Keratinocyte (primary cell): ENCODE measurements at regions not wholly inside any gene's neighbourhood (a gene's known extent, or its start where the extent isn't known, plus 50 kb on each side); places are given as distances from the start of the nearest gene placed in this dataset.

Experiments used
- DNase-seq: peaks from one replicate; pipeline ENCODE4 v3.0.0-alpha.2; 2011; ENCODE audit warnings: low read depth, missing footprints, low spot score
- FAIRE-seq: peaks from 2 replicates; lab custom pipeline; 2011; peaks lifted over from hg19 to GRCh38; lab: Jason Lieb, UNC
- H2AFZ ChIP-seq: 2 replicates; pipeline ENCODE4 v1.6.0; 2012; ENCODE audit warnings: low read length, control low read depth, inconsistent platforms; ENCODE audit not compliant: control insufficient read depth
- H3K27ac ChIP-seq: 2 replicates; pipeline ENCODE4 v1.5.1; 2011; ENCODE audit warnings: low read length; ENCODE audit not compliant: control insufficient read depth, insufficient read depth
- H3K27me3 ChIP-seq: 3 replicates; pipeline ENCODE4 v1.6.0; 2011; ENCODE audit warnings: low read length; ENCODE audit not compliant: control insufficient read depth, insufficient read depth; ENCODE audit errors: extremely low read depth
- H3K36me3 ChIP-seq, 2 experiments: 2 replicates in 1 of 2; 3 replicates in 1 of 2; pipeline ENCODE4 v1.5.1; 2011; ENCODE audit warnings: low read length in 2 of 2, mild to moderate bottlenecking in 1 of 2; ENCODE audit not compliant: control insufficient read depth in 2 of 2, insufficient read depth in 2 of 2; ENCODE audit errors: extremely low read depth in 1 of 2
- H3K4me1 ChIP-seq: 3 replicates; pipeline ENCODE4 v1.5.1; 2011; ENCODE audit warnings: low read length; ENCODE audit not compliant: control insufficient read depth, insufficient read depth; ENCODE audit errors: extremely low read depth
- H3K4me2 ChIP-seq: 3 replicates; pipeline ENCODE4 v1.6.0; 2011; ENCODE audit warnings: low read depth, low read length; ENCODE audit not compliant: control insufficient read depth, insufficient read depth; ENCODE audit errors: extremely low read depth
- H3K4me3 ChIP-seq, 3 experiments: fragments of 200-600 bp in 1 of 3; sonication (generic) in 1 of 3; 2 replicates in 2 of 3; 3 replicates in 1 of 3; pipeline ENCODE4 v1.5.1; 2011 to 2016; ENCODE audit warnings: low read length in 3 of 3, mild to moderate bottlenecking in 3 of 3, control low read depth in 2 of 3, inconsistent platforms in 1 of 3, low read depth in 1 of 3, mixed read lengths in 1 of 3, mixed run types in 1 of 3, moderate library complexity in 1 of 3; ENCODE audit not compliant: control insufficient read depth in 2 of 3, insufficient read depth in 2 of 3; ENCODE audit errors: extremely low read depth in 1 of 3
- H3K79me2 ChIP-seq: 2 replicates; pipeline ENCODE4 v1.6.0; 2012; ENCODE audit warnings: low read length; ENCODE audit not compliant: control insufficient read depth, insufficient read depth
- H3K9ac ChIP-seq: 3 replicates; pipeline ENCODE4 v1.6.0; 2011; ENCODE audit warnings: low read length; ENCODE audit not compliant: control insufficient read depth, insufficient read depth; ENCODE audit errors: extremely low read depth
- H3K9me1 ChIP-seq: 3 replicates; pipeline ENCODE4 v1.6.0; 2011; ENCODE audit warnings: low read length; ENCODE audit not compliant: control insufficient read depth, insufficient read depth; ENCODE audit errors: extremely low read depth
- H3K9me3 ChIP-seq: 2 replicates; pipeline ENCODE4 v1.5.1; 2012; ENCODE audit warnings: low read depth, low read length; ENCODE audit not compliant: control insufficient read depth
- H4K20me1 ChIP-seq: 3 replicates; pipeline ENCODE4 v1.6.0; 2011; ENCODE audit warnings: low read length; ENCODE audit not compliant: control insufficient read depth, insufficient read depth; ENCODE audit errors: extremely low read depth
- EZH2 ChIP-seq: IDR thresholded peaks from one replicate; pipeline ENCODE4 v1.6.1; 2012; ENCODE audit warnings: inconsistent platforms, mild to moderate bottlenecking, low read length, moderate library complexity
- dilution Hi-C: fragments of 300-500 bp; cut with MboI; formaldehyde crosslinking; loops from one replicate; pipeline ENCODE4 v1.7.0; 2020; ENCODE audit warnings: low sequenced_read_pairs; ENCODE audit not compliant: extremely low pct_ligation_motif_present
- TF ChIP-seq, protein P1 (sequence below), 3 experiments: IDR thresholded peaks in 1 of 3; conservative IDR thresholded peaks in 1 of 3; optimal IDR thresholded peaks in 1 of 3; 2 replicates in 2 of 3; 3 replicates in 1 of 3; pipeline versions ENCODE3 to v1.5.1; 2011; ENCODE audit warnings: low read length in 3 of 3, mild to moderate bottlenecking in 3 of 3, moderate library complexity in 2 of 3, control low read depth in 1 of 3, inconsistent platforms in 1 of 3; ENCODE audit not compliant: insufficient read depth in 2 of 3; ENCODE audit errors: extremely low read depth in 1 of 3

DNA sequence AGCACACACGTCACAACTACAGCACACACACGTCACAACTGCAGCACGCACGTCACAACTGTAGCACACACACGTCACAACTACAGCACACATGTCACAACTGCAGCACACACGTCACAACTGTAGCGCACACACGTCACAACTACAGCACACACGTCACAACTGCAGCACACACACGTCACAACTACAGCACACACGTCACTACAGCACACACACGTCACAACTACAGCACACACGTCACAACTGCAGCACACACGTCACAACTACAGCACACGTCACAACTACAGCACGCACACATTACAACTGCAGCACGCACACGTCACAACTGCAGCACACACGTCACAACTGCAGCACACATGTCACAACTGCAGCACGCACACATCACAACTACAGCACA is 322.6 kb upstream of the AJAP1 start:
- Histone ChIP-seq H3K27ac (no peak overlapping the region), H3K36me3 (no peaks in the 10 kb centered on the region), H3K79me2 (no peaks in the 10 kb centered on the region), H3K27me3 (no peaks in the 10 kb centered on the region), H3K9ac (no peak overlapping the region), H2AFZ (no peak overlapping the region), H3K4me2 (no peak overlapping the region), H3K4me3 (no peak overlapping the region), H3K4me1 (no peaks in the 10 kb centered on the region), H4K20me1 (no peaks in the 10 kb centered on the region), H3K9me1 (no peaks in the 10 kb centered on the region), H3K9me3 (peaks cover 11% of the 10 kb centered on the region)
- DNase-seq (no peak), FAIRE-seq (no peak)
- no peak for TF ChIP-seq EZH2
- TF ChIP-seq, protein P1, sequence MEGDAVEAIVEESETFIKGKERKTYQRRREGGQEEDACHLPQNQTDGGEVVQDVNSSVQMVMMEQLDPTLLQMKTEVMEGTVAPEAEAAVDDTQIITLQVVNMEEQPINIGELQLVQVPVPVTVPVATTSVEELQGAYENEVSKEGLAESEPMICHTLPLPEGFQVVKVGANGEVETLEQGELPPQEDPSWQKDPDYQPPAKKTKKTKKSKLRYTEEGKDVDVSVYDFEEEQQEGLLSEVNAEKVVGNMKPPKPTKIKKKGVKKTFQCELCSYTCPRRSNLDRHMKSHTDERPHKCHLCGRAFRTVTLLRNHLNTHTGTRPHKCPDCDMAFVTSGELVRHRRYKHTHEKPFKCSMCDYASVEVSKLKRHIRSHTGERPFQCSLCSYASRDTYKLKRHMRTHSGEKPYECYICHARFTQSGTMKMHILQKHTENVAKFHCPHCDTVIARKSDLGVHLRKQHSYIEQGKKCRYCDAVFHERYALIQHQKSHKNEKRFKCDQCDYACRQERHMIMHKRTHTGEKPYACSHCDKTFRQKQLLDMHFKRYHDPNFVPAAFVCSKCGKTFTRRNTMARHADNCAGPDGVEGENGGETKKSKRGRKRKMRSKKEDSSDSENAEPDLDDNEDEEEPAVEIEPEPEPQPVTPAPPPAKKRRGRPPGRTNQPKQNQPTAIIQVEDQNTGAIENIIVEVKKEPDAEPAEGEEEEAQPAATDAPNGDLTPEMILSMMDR (optimal IDR thresholded peaks at IDR 0.05 in 1 of 3, IDR thresholded peaks at IDR 0.05 in 1 of 3, conservative IDR thresholded peaks at IDR 0.05 in 1 of 3; ENCODE audit: extremely low read depth in 1 of 3, insufficient read depth in 2 of 3, low read length in 3 of 3), result no peak
- dilution Hi-C loops, result no loop called here

DNA sequence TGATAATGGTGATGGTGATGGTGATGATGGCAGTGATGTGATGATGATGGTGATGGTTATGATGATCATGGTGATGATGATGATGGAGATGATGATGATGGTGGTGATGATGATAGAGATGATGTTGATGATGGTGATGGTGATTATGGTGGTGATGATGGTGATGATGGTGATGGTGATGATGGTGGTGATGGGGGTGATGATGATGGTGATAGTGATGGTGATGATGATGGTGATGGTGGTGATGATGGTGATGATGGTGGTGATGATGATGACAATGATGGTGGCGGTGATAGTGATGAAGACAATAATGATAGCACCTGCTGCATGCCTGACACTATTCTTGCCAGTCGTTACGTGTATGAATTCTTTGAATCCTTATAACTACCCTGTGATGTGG is 317.9 kb upstream of the AJAP1 start:
- no peaks in the 10 kb centered on the region for H3K79me2 ChIP-seq
- DNase-seq, result no peak
- no peak overlapping the region for H3K9ac ChIP-seq
- no peaks in the 10 kb centered on the region for H3K4me1 ChIP-seq
- H3K4me2 ChIP-seq, result no peak overlapping the region
- no peak for FAIRE-seq
- no peaks in the 10 kb centered on the region for H4K20me1 ChIP-seq
- H2AFZ ChIP-seq, result no peak overlapping the region
- no peaks in the 10 kb centered on the region for H3K36me3 ChIP-seq
- H3K9me3 ChIP-seq, result peaks cover 7% of the 10 kb centered on the region
- dilution Hi-C loops, result no loop called here
- no peak overlapping the region for H3K4me3 ChIP-seq
- H3K9me1 ChIP-seq, result no peaks in the 10 kb centered on the region
- no peak overlapping the region for H3K27ac ChIP-seq
- no peak for TF ChIP-seq EZH2
- TF ChIP-seq, protein P1 (optimal IDR thresholded peaks at IDR 0.05 in 1 of 3, IDR thresholded peaks at IDR 0.05 in 1 of 3, conservative IDR thresholded peaks at IDR 0.05 in 1 of 3; ENCODE audit: extremely low read depth in 1 of 3, insufficient read depth in 2 of 3, low read length in 3 of 3), result no peak
- no peaks in the 10 kb centered on the region for H3K27me3 ChIP-seq
